HEK293T (cell line): ENCODE measurements at regions not wholly inside any gene's neighbourhood (a gene's known extent, or its start where the extent isn't known, plus 50 kb on each side); places are given as distances from the start of the nearest gene placed in this dataset.

Experiments
- ARNT ChIP-seq: fragments of 450-650 bp; IDR thresholded peaks from 2 replicates; pipeline ENCODE4 v1.6.1; 2017; ENCODE audit warnings: mild to moderate bottlenecking
- BHLHE40 ChIP-seq: fragments of 450-650 bp; IDR thresholded peaks from 2 replicates; pipeline ENCODE4 v1.6.1; 2016; ENCODE audit warnings: mild to moderate bottlenecking, moderate library complexity, borderline replicate concordance
- CTBP1 ChIP-seq: fragments of 450-650 bp; IDR thresholded peaks from 2 replicates; pipeline ENCODE4 v1.6.1; 2016; ENCODE audit warnings: borderline replicate concordance
- FOXA1 ChIP-seq: fragments of 450-650 bp; IDR thresholded peaks from 2 replicates; pipeline ENCODE4 v1.6.1; 2016; ENCODE audit warnings: mild to moderate bottlenecking
- FOXM1 ChIP-seq: fragments of 450-650 bp; IDR thresholded peaks from 2 replicates; pipeline ENCODE4 v1.6.1; 2017; ENCODE audit warnings: mild to moderate bottlenecking, borderline replicate concordance
- HDGF ChIP-seq: fragments of 450-650 bp; IDR thresholded peaks from 2 replicates; pipeline ENCODE4 v1.6.1; 2017; ENCODE audit warnings: antibody characterized with exemption, borderline replicate concordance
- L3MBTL2 ChIP-seq: fragments of 450-650 bp; conservative IDR thresholded peaks from 2 replicates; pipeline ENCODE4 v1.6.1; 2016; ENCODE audit warnings: mild to moderate bottlenecking
- LEF1 ChIP-seq: fragments of 450-650 bp; IDR thresholded peaks from 2 replicates; pipeline ENCODE4 v1.6.1; 2017; ENCODE audit warnings: mild to moderate bottlenecking, borderline replicate concordance
- SP1 ChIP-seq: fragments of 450-650 bp; IDR thresholded peaks from 2 replicates; pipeline ENCODE4 v1.6.1; 2017
- ZNF384 ChIP-seq: fragments of 450-650 bp; IDR thresholded peaks from 2 replicates; pipeline ENCODE4 v1.6.1; 2016

- TF ChIP-seq FOXM1 (no peak), LEF1 (no peak), ARNT (no peak), SP1 (no peak), FOXA1 (no peak), HDGF (no peak), BHLHE40 (no peak), ZNF384 (no peak), CTBP1 (no peak), L3MBTL2 (peak; percentile 72)
These were observed 280.8 kb downstream of the FOXA2 start for GRCh38 chr20:22303523-22303922.
